HG03342 (cell line): ENCODE measurements at regions not wholly inside any gene's neighbourhood (a gene's known extent, or its start where the extent isn't known, plus 50 kb on each side); places are given as distances from the start of the nearest gene placed in this dataset.
"Not testable (repeated sequence)": the region's sequence is repeated elsewhere in the genome, so short reads cannot be mapped to it uniquely, and the experiment has no call there.

Experiments used
- ATAC-seq: cut with Tn5 transposase; IDR thresholded peaks from one replicate; pipeline ENCODE4 v1.9.1; 2021; ENCODE audit warnings: mild to moderate bottlenecking, moderate library complexity; ENCODE audit not compliant: unreplicated experiment

DNA sequence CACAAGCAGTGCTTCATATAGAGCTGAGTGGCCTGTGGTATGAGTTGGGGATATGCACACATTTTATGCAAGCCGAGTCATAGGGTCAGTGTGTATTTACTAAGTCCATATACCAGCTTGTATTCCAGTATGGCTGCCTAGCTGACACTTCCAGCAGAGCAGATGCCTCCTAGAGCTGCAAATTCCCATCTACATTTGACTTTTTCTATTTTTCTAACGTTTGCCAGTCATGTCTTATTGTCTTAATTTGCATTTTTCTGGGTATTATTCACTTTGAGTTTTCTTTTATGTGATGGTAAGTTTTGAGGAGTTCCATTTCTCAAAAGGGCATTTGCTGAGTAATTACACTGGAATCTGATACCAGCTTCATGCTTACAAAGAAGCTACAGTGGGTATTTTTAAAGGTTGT lies 334.5 kb upstream of the CDH2 start:
- ATAC-seq: no peak

DNA sequence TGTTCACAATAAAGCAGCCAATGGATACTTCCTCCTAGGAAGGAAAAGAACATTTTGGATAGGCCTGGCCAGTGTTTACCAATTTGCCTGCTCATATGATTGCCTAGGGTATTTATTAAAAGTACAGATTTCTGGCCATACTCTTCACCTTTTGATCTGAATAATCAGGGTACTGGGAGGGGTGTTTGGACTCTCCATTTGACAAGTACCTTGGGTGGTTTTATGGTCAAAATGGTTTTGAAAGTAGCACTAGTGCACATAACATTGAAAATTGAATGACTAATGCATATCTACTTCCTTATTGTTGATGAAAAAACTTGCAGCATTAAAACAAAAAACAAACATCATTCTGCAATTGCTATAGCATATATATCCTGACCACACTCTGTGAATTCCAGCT lies 333.3 kb upstream of the CDH2 start:
- no peak for ATAC-seq

DNA sequence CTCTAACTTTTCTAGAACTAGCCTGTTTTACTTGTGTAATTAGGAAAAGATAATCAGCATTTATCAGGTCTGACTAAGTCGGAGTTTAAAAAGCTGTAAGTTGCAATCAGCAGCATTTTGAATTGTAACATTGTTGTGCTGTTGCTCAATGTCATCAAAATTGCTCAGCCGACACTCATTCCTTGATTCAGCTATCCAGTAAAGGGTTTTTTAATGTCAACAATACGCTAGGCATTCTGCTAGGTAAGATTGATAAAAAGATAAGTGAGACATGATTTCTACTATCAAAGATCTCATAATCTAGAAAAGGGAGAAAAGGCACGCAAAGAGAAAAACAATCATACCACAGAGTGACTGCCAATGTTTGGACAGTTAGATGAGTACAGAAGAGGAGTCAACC lies 327.1 kb upstream of the CDH2 start:
- ATAC-seq: no peak

DNA sequence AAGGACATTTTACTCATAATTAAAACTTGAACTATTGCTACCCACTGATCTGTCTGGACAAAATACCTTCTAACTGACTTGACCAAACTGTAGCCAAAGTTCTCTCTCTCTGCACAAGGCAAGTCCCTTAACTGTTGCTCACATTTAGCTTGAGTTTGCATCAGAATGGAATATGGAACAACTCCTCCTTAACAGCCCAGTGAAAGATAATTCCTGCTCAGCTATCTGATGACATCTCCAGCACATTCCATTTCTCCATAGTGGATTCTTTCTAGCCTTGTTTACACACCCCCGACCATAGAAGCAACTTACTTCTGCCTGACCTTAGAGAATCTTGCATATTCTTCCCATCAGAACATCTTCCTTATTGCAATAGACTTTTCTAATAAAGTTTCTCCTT lies 317.2 kb upstream of the CDH2 start:
- ATAC-seq: no peak

DNA sequence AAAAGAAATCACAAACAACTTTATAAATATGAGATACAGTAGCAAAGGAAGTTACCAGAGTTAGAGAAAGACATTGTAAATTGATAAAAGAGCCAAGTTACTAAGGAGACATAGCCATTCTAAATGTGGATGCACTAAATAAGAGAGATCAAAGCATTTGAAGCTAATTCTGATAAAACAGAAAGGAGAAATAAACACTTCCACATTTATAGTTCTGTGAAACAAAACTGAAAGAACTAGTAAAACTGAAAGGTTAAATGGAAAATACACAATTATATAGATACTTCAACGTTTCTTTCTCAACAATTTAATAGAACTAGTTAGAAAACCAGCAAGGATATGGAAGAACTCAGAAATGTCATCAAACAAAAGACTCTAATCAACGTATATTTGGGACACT lies 309.0 kb upstream of the CDH2 start:
- peak; percentile 68 for ATAC-seq

DNA sequence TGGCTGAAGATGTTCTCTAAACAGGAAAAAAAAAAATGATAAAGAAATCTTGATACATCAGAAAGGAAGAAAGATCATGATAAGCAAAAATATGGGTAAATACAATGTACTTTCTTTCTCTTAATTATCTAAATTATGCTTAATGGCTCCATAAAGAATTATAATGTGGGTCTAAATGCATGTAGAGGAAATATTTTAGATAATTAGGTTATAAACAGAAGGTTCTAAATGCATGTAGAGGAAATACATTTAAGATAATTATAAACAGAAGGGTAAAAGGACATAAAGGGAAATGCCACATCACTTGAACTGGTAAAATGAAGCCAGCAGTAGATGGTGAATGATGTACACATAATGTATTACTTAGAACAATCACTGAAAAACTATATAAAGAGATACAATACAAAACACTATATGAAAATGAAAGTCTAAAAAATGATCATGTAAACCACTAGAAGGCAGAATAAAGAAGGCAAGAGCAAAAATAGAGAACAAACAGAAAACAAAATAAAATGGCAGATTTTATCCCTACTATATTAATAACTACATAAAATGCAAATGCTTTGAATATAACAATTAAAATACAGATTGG lies 308.4 kb upstream of the CDH2 start:
- ATAC-seq: peak; percentile 30

DNA sequence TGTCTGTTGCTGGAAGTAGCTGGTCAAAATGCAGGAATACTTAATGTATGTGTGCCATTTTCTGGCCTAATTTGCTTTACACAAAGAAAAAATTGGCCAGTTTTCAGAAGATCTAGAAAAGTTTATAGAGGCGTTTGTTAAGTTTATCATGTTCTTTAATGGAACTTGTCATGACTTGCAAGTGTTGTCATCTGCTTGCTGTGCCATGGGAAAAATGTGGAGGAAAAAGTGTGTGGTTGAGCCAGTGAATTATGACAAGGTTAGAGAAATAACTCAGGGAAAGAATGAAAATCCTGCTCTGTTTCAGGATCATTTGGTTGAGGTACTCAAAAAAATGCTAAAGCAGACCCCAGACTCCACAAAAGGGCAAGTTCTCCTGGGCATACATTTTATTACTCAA lies 301.6 kb upstream of the CDH2 start:
- ATAC-seq: no peak

DNA sequence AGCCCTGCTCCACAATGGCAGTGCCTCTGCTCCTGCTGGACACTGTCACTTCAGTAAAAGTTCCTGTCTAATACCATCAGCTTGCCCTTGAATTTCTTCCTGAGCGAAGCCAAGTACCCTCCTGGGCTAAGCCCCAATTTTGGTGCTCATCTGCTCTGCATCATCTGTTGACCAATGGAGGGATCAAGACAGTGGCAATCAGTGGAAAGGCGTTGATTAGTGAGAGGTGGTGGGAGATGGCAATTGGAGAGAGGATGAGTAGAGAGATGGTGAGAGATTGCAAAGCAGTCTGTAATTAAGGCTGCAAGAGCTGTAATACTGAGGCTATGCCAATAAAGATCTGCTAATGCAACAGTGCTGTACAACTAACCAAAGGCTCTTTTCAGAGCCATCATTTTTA lies 299.4 kb upstream of the CDH2 start:
- no peak for ATAC-seq

DNA sequence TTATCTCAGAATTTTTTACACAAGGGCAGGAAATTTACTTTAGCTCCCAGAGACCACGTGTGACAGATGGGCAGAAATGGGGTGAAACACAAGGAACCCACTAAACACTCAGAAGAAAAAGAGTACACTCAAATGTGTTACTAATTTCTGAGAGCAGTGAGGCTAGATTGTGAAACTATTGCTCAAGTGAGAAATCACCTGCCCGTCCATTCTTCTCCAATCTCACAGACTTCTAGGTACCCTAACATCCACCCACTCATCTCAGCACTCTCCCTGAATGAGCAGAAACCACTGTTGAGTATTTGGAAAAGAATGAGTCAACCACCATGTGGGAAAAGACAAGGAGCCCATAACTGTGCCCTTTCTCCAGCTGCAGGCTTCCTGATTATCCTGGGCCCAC lies 293.0 kb upstream of the CDH2 start:
- ATAC-seq: no peak

DNA sequence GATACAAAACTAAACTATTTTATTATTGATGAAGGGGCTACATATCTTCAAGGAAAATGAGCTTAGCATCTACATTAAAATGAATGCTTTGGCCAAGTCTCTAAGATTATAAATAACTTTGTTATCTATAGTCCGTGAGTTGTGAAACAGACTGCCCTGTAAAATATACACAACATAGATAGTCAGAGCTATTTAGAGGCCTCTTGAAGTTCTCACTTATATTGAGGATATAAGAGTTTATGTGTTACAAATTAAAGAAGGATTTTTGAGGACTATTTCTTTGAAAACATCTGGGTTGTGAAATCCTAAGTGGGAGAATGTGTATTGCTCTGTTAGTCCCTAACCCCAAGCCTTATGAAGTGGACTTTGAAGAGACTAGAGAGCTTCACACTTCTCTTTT lies 292.0 kb upstream of the CDH2 start:
- ATAC-seq: no peak

DNA sequence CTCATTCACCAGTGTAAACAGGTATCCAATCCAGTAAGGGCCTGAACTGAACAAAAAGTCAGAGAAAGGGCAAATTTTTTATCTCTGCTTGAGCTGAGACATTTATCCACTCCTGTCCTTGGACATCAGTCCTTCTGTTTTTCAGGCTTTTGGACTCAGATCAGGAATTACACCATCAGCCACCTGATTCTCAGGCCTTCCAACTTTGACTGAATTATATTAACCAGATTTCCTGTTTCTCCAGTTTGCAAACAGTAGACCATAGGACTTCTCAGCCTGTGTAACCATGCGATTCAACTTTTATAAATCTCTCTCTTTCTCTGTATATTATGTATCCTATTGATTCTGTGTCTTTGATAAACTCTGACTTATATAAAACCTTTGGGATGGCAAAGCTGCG lies 289.3 kb upstream of the CDH2 start:
- no peak for ATAC-seq

DNA sequence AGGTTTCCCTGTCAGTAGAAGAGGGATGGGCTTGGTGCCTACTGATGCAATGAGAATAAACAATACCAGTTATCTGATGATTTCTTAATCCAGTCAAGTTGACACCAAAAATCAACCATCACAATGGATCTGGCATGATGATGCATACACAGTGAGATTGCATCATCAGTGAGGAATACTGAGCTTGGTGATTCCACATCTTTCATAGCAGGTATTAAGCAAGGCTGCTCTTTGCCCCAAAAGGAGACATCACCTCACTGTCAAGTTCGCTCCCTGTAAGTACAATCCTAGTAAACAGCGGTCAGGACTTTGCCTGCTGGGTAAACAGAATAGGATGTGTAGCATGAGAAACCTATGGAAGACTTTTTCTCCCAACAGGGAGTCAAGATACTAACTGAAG lies 282.7 kb upstream of the CDH2 start:
- ATAC-seq: no peak

DNA sequence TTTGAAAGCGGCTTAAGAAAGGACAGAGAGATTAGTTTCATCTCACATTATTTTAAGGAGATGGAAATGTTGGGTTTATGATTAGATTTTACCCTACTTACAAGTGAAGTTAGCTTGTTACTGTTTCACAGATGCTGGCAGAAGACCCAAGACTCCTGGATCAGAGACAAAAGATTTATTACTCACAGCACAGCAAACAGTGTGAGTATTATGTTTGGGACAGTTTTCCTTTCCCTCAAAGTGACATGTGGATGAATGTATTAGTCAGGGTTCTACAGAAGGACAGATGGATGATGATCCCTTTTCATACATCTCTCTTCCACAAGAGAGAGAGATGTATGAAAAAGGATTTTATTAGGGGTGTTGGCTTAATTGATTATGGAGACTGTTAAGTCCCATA lies 281.8 kb upstream of the CDH2 start:
- ATAC-seq: no peak

DNA sequence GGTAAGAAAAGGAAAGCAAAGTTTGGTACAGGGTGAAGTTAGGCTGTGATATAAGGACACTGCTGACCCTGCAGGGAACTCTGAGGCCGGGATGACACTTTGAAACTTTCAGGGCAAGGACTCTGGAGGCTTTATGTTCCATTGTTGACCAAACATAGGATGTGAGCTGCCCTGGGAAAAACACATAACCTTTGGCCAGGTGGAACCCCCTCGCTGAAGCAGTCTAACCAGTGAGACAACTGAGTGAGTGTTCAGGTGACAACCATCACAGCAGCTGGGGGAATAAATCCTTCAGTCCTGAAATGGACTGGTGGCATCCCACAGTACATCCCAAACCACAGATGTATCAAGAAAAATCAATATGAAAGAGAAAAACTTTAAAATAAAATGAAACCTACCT lies 280.9 kb upstream of the CDH2 start:
- ATAC-seq: no peak

DNA sequence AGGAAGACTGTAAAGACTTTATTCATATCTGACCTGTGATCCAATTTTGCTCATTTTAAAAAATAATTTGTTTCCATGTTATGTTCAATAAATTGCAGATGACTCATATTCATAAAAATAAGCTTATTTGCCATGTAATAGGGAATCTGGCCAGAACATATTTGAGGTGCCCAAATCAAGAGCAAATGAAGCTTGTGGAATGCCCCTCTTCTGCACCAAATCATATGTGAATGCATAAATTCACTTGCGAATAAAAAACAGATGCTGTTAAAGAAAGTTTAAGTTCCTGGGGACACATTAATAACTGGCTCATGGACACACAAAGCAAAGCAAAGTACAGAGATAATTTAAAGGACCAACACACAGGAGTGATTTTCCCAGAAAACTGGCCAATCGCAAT lies 279.0 kb upstream of the CDH2 start:
- ATAC-seq: no peak

DNA sequence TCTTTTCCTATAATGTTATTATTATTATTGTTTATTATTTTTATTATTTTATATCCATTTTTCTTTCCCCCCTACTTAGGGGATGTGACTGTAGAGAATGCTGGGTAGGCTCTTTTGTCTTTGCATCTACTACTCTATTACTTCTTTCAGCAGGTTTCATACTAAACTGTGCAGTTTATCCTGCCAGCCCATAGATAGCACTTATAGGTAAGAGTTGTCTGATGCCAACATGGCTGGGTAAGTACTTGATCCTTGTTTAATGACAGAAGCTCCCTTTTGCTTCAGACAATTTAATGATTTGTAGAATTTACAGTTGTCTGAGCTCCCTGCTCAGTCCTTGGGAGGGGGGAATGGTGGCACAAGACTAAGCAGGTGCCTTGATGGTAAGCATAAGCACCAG lies 262.9 kb upstream of the CDH2 start:
- ATAC-seq: no peak

DNA sequence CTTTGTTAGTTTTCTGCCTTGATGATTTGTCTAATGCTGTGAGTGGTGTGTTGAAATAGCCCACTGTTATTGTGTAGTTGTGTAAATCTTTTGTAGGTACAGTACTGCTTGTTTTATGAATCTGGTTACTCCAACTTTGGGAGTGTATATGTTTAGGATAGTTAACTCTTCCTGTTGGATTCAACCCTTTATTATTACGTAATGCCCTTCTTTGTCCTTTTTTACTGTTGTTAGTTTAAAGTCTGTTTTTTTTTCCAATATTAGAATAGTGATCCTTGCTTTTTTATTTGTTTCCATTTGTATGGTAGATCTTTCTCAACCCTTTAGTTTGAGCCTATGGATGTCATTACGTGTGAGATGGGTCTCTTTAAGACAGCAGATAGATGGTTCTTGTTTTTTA lies 261.5 kb upstream of the CDH2 start:
- no peak for ATAC-seq

DNA sequence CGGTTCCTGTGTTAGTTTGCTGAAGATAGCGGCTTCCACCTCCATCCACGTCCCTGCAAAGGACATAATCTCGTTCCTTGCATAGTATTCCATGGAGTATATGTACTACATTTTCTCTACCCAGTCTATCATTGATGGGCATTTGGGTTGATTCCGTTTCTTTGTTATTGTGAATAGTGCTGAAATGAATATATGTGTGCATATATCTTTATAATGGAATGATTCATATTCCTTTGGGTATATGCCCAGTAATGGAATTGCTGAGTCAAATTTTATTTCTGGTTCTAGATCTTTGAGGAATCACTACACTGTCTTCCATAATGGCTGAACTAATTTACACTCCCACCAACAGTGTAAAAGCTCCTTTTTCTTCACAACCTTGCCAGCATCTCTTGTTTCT lies 255.4 kb upstream of the CDH2 start:
- ATAC-seq: no peak

DNA sequence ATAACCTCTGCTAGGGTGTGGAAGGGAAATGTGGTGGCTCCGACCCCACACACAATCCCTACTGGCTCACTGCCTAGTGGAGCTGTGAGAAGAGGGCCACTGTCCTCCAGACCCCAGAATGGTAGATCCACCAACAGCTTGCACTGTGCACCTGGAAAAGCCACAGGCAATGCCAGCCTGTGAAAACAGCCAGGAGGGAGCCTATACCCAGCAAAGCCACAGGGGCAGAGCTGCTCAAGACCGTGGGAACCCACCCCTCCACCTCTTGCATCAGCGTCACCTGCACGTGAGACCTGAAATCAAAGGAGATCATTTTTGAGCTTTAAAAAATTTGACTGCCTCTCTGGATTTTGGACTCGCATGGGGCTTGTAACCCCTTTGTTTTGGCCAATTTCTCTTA lies 249.0 kb upstream of the CDH2 start:
- ATAC-seq: no peak

DNA sequence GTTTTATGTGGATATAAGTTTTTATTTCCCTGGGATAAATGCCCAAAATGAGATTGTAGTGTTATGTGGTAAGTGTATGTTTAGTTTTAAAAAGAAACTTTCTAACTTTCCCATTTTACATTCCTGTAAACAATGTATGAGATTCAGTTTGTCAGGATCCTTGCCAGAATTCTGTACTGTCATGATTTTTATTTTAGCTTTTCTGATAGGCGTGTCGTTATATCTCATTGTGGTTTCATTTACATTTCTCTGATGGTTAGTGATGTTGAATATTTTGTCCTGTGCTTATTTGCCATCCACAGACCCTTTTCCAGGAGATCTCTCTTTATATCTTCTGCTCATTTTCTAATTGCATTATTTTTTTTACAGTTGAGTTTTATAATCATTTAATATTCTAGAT lies 245.6 kb upstream of the CDH2 start:
- no peak for ATAC-seq

DNA sequence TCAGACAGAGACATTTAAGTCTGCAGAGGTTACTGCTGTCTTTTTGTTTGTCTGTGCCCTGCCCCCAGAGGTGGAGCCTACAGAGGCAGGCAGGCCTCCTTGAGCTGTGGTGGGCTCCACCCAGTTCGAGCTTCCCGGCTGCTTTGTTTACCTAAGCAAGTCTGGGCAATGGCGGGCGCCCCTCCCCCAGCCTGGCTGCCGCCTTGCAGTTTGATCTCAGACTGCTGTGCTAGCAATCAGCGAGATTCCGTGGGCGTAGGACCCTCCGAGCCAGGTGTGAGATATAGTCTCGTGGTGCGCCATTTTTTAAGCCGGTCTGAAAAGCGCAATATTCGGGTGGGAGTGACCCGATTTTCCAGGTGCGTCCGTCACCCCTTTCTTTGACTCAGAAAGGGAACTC lies 245.0 kb upstream of the CDH2 start:
- not testable (repeated sequence) for ATAC-seq

DNA sequence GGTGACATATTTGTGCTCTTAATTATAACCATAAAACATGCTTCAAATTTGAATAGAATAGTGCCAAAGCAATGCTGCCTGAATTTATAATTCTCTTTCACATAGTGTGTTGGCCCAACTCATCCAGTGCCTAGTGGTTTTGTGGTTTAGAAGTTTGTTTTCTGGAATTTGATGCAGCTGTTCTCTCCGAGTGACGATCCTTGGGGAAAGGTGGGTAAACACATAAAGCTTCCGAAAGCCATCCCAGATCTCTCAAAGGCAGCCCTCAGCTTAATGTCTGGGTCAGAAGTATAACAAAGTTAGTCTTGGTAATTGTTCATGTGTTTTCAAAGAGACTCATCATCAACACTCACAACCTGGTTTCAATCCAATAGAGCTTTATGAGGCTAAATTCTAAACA lies 235.6 kb upstream of the CDH2 start:
- ATAC-seq: no peak

DNA sequence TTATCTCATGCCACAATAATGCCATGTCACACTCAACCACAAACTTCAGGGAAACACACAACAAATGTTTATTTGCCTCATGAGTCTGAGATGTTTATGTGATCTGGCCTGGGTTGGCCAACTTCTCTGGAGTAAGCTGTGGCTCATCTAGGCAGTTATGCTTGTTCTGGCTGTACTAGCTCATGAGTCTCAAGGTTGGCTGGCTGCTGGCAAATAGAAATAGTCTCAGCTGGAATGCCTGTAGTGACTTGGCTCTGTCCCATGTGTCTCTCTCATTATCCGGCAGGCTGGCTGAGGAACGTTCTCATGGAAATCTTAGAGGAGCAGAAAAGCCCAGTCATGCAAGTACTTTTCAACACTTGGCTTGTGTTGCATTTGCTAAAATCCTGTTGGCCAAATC lies 234.9 kb upstream of the CDH2 start:
- ATAC-seq: no peak

DNA sequence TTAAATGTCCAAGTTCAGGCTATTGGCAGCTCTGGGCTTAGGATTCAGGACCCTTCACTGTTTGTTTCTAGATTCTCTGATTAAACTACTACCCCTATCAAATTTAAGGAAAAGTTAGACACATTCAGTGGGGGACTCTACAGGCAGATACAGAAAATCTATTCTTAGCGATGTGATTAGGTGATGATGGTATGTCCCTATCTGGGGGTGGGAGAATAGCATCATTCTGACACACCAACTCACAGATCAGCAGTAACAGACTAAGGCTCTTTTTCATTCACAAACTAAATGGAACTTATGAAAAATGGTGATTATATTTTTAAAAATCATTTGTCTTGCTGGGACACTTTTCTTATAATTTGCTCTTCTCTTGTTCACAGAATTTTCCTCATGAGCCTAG lies 232.9 kb upstream of the CDH2 start:
- ATAC-seq: no peak
